Stimulated activated CD8-positive, alpha-beta memory T cell treated with anti-CD3 and anti-CD28 coated beads, Interleukin-2, amount 100 ng/mL, for 48 hours (primary cell): ENCODE measurements at regions not wholly inside any gene's neighbourhood (a gene's known extent, or its start where the extent isn't known, plus 50 kb on each side); places are given as distances from the start of the nearest gene placed in this dataset.
"Not testable (repeated sequence)": the region's sequence is repeated elsewhere in the genome, so short reads cannot be mapped to it uniquely, and the experiment has no call there.

Source experiments
- DNase-seq, 2 donors: peaks; one replicate each; pipeline ENCODE4 v3.0.0-alpha.2; 2020; ENCODE audit warnings: low read depth in 2 of 2

- DNase-seq = no peak
Observed at GRCh38 chr4:106594291-106594952, 225.8 kb upstream of the GIMD1 start.

GRCh38 chr4:106588891-106589290 lies 220.3 kb upstream of the GIMD1 start:
- no peak for DNase-seq

GRCh38 chr4:106587558-106587957 lies 219.0 kb upstream of the GIMD1 start:
- no peak for DNase-seq

GRCh38 chr4:106585915-106586349 lies 217.4 kb upstream of the GIMD1 start:
- DNase-seq = no peak

- no peak for DNase-seq
Observed at GRCh38 chr4:106584337-106584989, 215.9 kb upstream of the GIMD1 start.

GRCh38 chr4:106583567-106583966 lies 215.0 kb upstream of the GIMD1 start:
- DNase-seq = no peak

- DNase-seq = no peak
Observed at GRCh38 chr4:106583108-106583507, 214.5 kb upstream of the GIMD1 start.

GRCh38 chr4:106582103-106582502 lies 213.5 kb upstream of the GIMD1 start:
- DNase-seq = no peak

GRCh38 chr4:106579236-106579635 lies 210.7 kb upstream of the GIMD1 start:
- DNase-seq = no peak

- no peak for DNase-seq
Observed at GRCh38 chr4:106569146-106570031, 200.8 kb upstream of the GIMD1 start.

- no peak for DNase-seq
Observed at GRCh38 chr4:106565727-106566126, 197.1 kb upstream of the GIMD1 start.

- DNase-seq = not testable (repeated sequence)
Observed at GRCh38 chr4:106563637-106564036, 195.1 kb upstream of the GIMD1 start.

- DNase-seq = no peak
Observed at GRCh38 chr4:106551724-106552123, 183.1 kb upstream of the GIMD1 start.

- no peak for DNase-seq
Observed at GRCh38 chr4:106548446-106549044, 180.0 kb upstream of the GIMD1 start.

- DNase-seq = no peak
Observed at GRCh38 chr4:106546370-106546769, 177.8 kb upstream of the GIMD1 start.

- DNase-seq = not testable (repeated sequence)
Observed at GRCh38 chr4:106542609-106543008, 174.0 kb upstream of the GIMD1 start.

- no peak for DNase-seq
Observed at GRCh38 chr4:106541253-106541652, 172.7 kb upstream of the GIMD1 start.

GRCh38 chr4:106530821-106531220 lies 162.2 kb upstream of the GIMD1 start:
- no peak for DNase-seq

- DNase-seq = no peak
Observed at GRCh38 chr4:106530024-106530361, 161.4 kb upstream of the GIMD1 start.

GRCh38 chr4:106529348-106530023 lies 160.9 kb upstream of the GIMD1 start:
- no peak for DNase-seq

GRCh38 chr4:106527316-106527715 lies 158.7 kb upstream of the GIMD1 start:
- DNase-seq = no peak

- not testable (repeated sequence) for DNase-seq
Observed at GRCh38 chr4:106525425-106525824, 156.8 kb upstream of the GIMD1 start.
